HEK293T (cell line): ENCODE measurements at regions not wholly inside any gene's neighbourhood (a gene's known extent, or its start where the extent isn't known, plus 50 kb on each side); places are given as distances from the start of the nearest gene placed in this dataset.

Experiments used
- BHLHE40 ChIP-seq: fragments of 450-650 bp; IDR thresholded peaks from 2 replicates; pipeline ENCODE4 v1.6.1; 2016; ENCODE audit warnings: mild to moderate bottlenecking, moderate library complexity, borderline replicate concordance
- CTBP1 ChIP-seq: fragments of 450-650 bp; IDR thresholded peaks from 2 replicates; pipeline ENCODE4 v1.6.1; 2016; ENCODE audit warnings: borderline replicate concordance
- HDGF ChIP-seq: fragments of 450-650 bp; IDR thresholded peaks from 2 replicates; pipeline ENCODE4 v1.6.1; 2017; ENCODE audit warnings: antibody characterized with exemption, borderline replicate concordance
- SP1 ChIP-seq: fragments of 450-650 bp; IDR thresholded peaks from 2 replicates; pipeline ENCODE4 v1.6.1; 2017
- SUZ12 ChIP-seq: fragments of 450-650 bp; IDR thresholded peaks from 2 replicates; pipeline ENCODE4 v1.6.1; 2016; ENCODE audit warnings: mild to moderate bottlenecking
- ZNF384 ChIP-seq: fragments of 450-650 bp; IDR thresholded peaks from 2 replicates; pipeline ENCODE4 v1.6.1; 2016

DNA sequence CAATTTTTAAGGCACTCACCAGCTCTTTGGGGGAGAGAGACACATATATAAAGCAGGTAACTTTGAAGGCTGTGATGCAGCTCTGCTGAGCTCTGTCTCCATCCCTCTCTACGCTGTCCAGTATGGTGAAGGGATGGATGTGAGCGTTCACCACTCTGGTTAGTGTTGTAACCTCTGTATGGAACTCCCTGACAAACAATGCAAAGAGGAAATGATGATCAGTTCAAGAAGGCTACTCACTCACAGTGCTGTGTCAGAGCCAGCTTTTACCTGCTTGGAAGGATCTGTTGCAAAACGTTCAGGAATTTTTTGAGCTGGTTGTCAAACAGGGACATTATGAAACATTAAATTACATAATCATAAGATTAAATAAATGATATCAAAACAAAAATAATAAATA lies 90.8 kb upstream of the SLC10A2 start:
- no peak for TF ChIP-seq ZNF384
- no peak for TF ChIP-seq BHLHE40
- no peak for TF ChIP-seq HDGF
- TF ChIP-seq SUZ12: no peak
- TF ChIP-seq SP1: no peak
- no peak for TF ChIP-seq CTBP1
